ENCODE measurements at regions not wholly inside any gene's neighbourhood (a gene's known extent, or its start where the extent isn't known, plus 50 kb on each side); places are given as distances from the start of the nearest gene placed in this dataset.

- TF ChIP-seq ARID4B (CRISPR knock-in tag; IDR thresholded peaks at IDR 0.05; ENCODE audit: borderline replicate concordance) (no peak), FOXP1 (CRISPR knock-in tag; IDR thresholded peaks at IDR 0.05; ENCODE audit: borderline replicate concordance) (no peak), CTCF (IDR thresholded peaks at IDR 0.05) (no peak), NFYB (CRISPR knock-in tag; conservative IDR thresholded peaks at IDR 0.05; ENCODE audit: low read depth) (no peak), USF2 (CRISPR knock-in tag; IDR thresholded peaks at IDR 0.05) (no peak), TEAD4 (CRISPR knock-in tag; IDR thresholded peaks at IDR 0.05) (no peak), CREB1 (CRISPR knock-in tag; IDR thresholded peaks at IDR 0.05) (no peak), ATF1 (CRISPR knock-in tag; IDR thresholded peaks at IDR 0.05) (no peak), SMAD3 (CRISPR knock-in tag; IDR thresholded peaks at IDR 0.05; ENCODE audit: borderline replicate concordance) (no peak), ZNF317 (CRISPR knock-in tag; IDR thresholded peaks at IDR 0.05; ENCODE audit: borderline replicate concordance, low read depth) (no peak), RELA (CRISPR knock-in tag; IDR thresholded peaks at IDR 0.05; ENCODE audit: borderline replicate concordance) (no peak), MAX (CRISPR knock-in tag; IDR thresholded peaks at IDR 0.05) (no peak)
Measured at GRCh38 chr20:50389808-50390684, 120.1 kb upstream of the PTPN1 start.

All from WTC11 (cell line).